GM12865 (cell line): ENCODE measurements at regions not wholly inside any gene's neighbourhood (a gene's known extent, or its start where the extent isn't known, plus 50 kb on each side); places are given as distances from the start of the nearest gene placed in this dataset.

Source experiments
- DNase-seq: peaks from one replicate; pipeline ENCODE4 v3.0.0; 2010; ENCODE audit warnings: low read depth
- H3K4me3 ChIP-seq: 2 replicates; pipeline ENCODE4 v1.5.1; 2011; ENCODE audit warnings: mild to moderate bottlenecking, low read depth, low read length, control low read depth
- CTCF ChIP-seq: IDR thresholded peaks from 2 replicates; pipeline ENCODE4 v1.5.1; 2011; ENCODE audit warnings: low read length, control low read depth, low read depth, inconsistent platforms; ENCODE audit not compliant: insufficient read depth; ENCODE audit errors: missing control alignments

GRCh38 chr2:138137949-138138348 lies 173.7 kb downstream of the HNMT start:
- DNase-seq = no peak
- no peak for TF ChIP-seq CTCF

GRCh38 chr2:138147796-138148195 lies 183.5 kb downstream of the HNMT start:
- DNase-seq = no peak
- no peak for TF ChIP-seq CTCF
- no peak overlapping the region for H3K4me3 ChIP-seq

More at GRCh38 chr2:138137949-138138348, 173.7 kb downstream of the HNMT start:
- no peak overlapping the region for H3K4me3 ChIP-seq

- H3K4me3 ChIP-seq = no peak overlapping the region
- TF ChIP-seq CTCF = no peak
- DNase-seq = no peak
These were observed 191.0 kb downstream of the HNMT start for GRCh38 chr2:138155304-138155703.

GRCh38 chr2:138157372-138157771 lies 193.1 kb downstream of the HNMT start:
- peak; percentile 14 for DNase-seq
- no peak for TF ChIP-seq CTCF
- no peak overlapping the region for H3K4me3 ChIP-seq

GRCh38 chr2:138170485-138170884 lies 206.2 kb downstream of the HNMT start:
- no peak for TF ChIP-seq CTCF
- DNase-seq = no peak
- no peak overlapping the region for H3K4me3 ChIP-seq

- DNase-seq = no peak
- no peak for TF ChIP-seq CTCF
These were observed 207.0 kb downstream of the HNMT start for GRCh38 chr2:138171244-138171643.

GRCh38 chr2:138175066-138175465 lies 210.8 kb downstream of the HNMT start:
- no peak for DNase-seq
- TF ChIP-seq CTCF = no peak
- no peak overlapping the region for H3K4me3 ChIP-seq

More at GRCh38 chr2:138171244-138171643, 207.0 kb downstream of the HNMT start:
- H3K4me3 ChIP-seq = no peak overlapping the region
